Thoracic aorta (tissue), 2 donors: ENCODE measurements at regions not wholly inside any gene's neighbourhood (a gene's known extent, or its start where the extent isn't known, plus 50 kb on each side); places are given as distances from the start of the nearest gene placed in this dataset.
A peak's percentile ranks its signal among the peaks of the same experiment; 100 is the strongest.

Experiments
- ATAC-seq: fragments of 150-250 bp; one replicate; pipeline ENCODE4 v1.8.0; 2017; ENCODE audit warnings: low read depth; ENCODE audit not compliant: insufficient number of reproducible peaks, low FRiP score
- DNase-seq: peaks from one replicate; pipeline ENCODE4 v3.0.0-alpha.2; 2020; ENCODE audit warnings: low spot score
- H3K27ac ChIP-seq, 2 donors: fragments of 200-600 bp; sonication (generic); 1 replicate in 1 of 2; 2 replicates in 1 of 2; pipeline ENCODE4 v1.5.1; 2016; ENCODE audit warnings: mild to moderate bottlenecking in 2 of 2, moderate library complexity in 2 of 2
- H3K27me3 ChIP-seq: fragments of 200-600 bp; sonication (generic); replicated peaks from 2 replicates; pipeline ENCODE4 v1.6.0; 2016; ENCODE audit warnings: mild to moderate bottlenecking; ENCODE audit not compliant: insufficient read depth
- H3K36me3 ChIP-seq: fragments of 200-600 bp; sonication (generic); one replicate; pipeline ENCODE4 v1.5.1; 2016
- H3K4me1 ChIP-seq, 2 donors: fragments of 200-600 bp; sonication (generic); 1 replicate in 1 of 2; 2 replicates in 1 of 2; pipeline versions ENCODE4 v1.5.1 to v1.6.0; 2016; ENCODE audit warnings: low read depth in 2 of 2, mild to moderate bottlenecking in 1 of 2; ENCODE audit not compliant: control insufficient read depth in 1 of 2
- H3K4me3 ChIP-seq: fragments of 200-600 bp; sonication (generic); 2 replicates; pipeline ENCODE4 v1.5.1; 2016; ENCODE audit warnings: mild to moderate bottlenecking
- H3K9me3 ChIP-seq: fragments of 200-600 bp; sonication (generic); 2 replicates; pipeline ENCODE4 v1.5.1; 2016
- CTCF ChIP-seq: fragments of 200-600 bp; sonication (generic); IDR thresholded peaks from one replicate; pipeline ENCODE4 v1.5.1; 2019; ENCODE audit warnings: antibody characterized with exemption

DNA sequence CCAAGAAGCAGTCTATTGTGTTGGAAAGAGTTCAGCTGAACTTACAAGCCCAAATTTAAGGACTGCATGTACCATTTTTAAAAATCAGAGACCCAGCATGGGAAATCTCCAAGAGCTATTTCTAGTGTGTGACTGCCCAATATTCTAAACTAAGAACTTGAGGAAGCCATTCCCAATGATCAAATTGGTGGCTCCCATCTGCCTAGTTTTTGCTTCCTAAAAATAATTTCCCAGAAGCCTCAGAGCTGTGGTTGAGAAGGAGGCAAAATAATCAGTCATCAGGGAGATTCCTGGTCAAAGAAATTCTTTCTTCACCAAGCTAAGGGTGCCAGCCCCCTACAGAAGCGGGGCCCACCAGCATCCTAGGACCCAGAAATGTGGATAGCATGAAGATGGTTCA, 176.1 kb upstream of the CDH5 start:
- no peak for TF ChIP-seq CTCF
- H3K27ac ChIP-seq = no peak overlapping the region

GRCh38 chr16:66189951-66190350, 176.5 kb upstream of the CDH5 start:
- H3K36me3 ChIP-seq = no peaks in the 10 kb centered on the region
- no peaks in the 10 kb centered on the region for H3K27me3 ChIP-seq
- no peak overlapping the region for H3K27ac ChIP-seq
- ATAC-seq (no peak), DNase-seq (no peak)
- TF ChIP-seq CTCF = no peak
- peaks cover 4 to 24% of the 10 kb centered on the region in 2 donors for H3K4me1 ChIP-seq
- H3K9me3 ChIP-seq = no peaks in the 10 kb centered on the region
- H3K4me3 ChIP-seq = no peak overlapping the region

More for the DNA sequence above, 176.1 kb upstream of the CDH5 start:
- Histone ChIP-seq H3K9me3 (no peaks in the 10 kb centered on the region), H3K4me3 (no peak overlapping the region), H3K36me3 (no peaks in the 10 kb centered on the region), H3K27me3 (no peaks in the 10 kb centered on the region), H3K4me1 (peaks cover 4 to 24% of the 10 kb centered on the region in 2 donors)
- DNase-seq (no peak), ATAC-seq (no peak)

- no peak for TF ChIP-seq CTCF
- peak overlapping the region; percentile 13 to 46 for H3K27ac ChIP-seq
- no peak for ATAC-seq
- H3K4me3 ChIP-seq = no peak overlapping the region
- H3K4me1 ChIP-seq = peaks cover 4 to 24% of the 10 kb centered on the region in 2 donors
- H3K27me3 ChIP-seq = no peaks in the 10 kb centered on the region
- DNase-seq = no peak
- H3K36me3 ChIP-seq = no peaks in the 10 kb centered on the region
- H3K9me3 ChIP-seq = no peaks in the 10 kb centered on the region
Measured at GRCh38 chr16:66188917-66189725, 177.4 kb upstream of the CDH5 start.

DNA sequence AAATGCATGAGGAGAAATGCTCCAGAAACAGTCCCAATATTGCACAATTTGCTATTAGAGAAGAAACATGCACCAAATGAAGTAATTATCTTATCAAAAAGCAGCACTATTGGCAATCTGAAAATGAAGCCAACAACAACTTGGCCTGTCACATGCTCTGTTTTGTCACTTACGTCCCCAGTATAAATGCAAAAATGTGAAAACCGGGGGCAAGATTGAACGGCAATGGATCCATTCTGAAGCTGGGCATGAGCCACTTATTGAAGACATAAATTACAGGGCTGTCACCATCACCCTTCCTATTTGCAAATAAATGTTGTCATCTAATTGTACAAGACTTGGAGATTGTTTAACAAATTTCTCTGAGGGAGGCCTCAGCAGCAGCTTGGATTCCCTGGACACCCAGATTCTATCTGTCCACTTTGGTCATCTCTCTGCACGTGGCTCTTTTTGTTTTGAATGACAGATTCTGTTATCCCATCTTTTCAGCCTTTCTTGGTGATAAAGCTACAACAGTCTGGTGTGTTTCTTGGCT, 180.2 kb upstream of the CDH5 start:
- no peak for TF ChIP-seq CTCF
- ATAC-seq = no peak
- H3K4me3 ChIP-seq = no peak overlapping the region

DNA sequence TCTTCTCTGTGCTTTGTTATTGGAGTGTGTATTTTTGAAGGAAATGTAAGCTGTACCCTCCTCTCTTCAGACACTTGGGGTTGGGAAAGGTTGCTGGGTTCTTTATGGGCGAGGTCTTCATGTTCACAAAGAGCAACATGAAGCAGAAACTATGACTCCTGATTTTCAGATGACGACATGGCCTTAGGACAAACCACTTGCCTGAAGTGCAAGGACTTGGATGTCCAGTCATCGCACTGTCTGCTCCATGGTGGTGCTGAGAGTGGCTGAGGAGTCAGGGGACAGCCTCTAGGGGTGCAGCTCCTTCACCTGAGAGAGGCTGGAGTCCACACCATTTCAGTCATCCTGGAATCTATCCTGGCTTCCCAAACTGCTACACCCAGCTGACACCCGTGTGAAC, 183.9 kb upstream of the CDH5 start:
- Histone ChIP-seq H3K36me3 (no peaks in the 10 kb centered on the region), H3K27ac (no peak overlapping the region), H3K9me3 (no peaks in the 10 kb centered on the region), H3K4me3 (no peak overlapping the region), H3K27me3 (no peaks in the 10 kb centered on the region), H3K4me1 (no peaks in the 10 kb centered on the region)
- ATAC-seq = no peak
- TF ChIP-seq CTCF = no peak
- no peak for DNase-seq

More for the DNA sequence above, 180.2 kb upstream of the CDH5 start:
- Histone ChIP-seq H3K9me3 (no peaks in the 10 kb centered on the region), H3K27me3 (no peaks in the 10 kb centered on the region), H3K36me3 (no peaks in the 10 kb centered on the region), H3K27ac (no peak overlapping the region), H3K4me1 (peaks cover 4 to 24% of the 10 kb centered on the region in 2 donors)
- DNase-seq = no peak
